DOHH2 (cell line): ENCODE measurements at regions not wholly inside any gene's neighbourhood (a gene's known extent, or its start where the extent isn't known, plus 50 kb on each side); places are given as distances from the start of the nearest gene placed in this dataset.

ENCODE experiments used
- H3F3A ChIP-seq: fragments of 200-600 bp; sonication (generic), shearing (Covaris generic); 2 replicates; pipeline ENCODE4 v1.6.0; 2016; ENCODE audit warnings: antibody characterized with exemption, mild to moderate bottlenecking; ENCODE audit not compliant: control insufficient read depth, insufficient read depth
- H3K27ac ChIP-seq: fragments of 200-600 bp; sonication (generic); 2 replicates; pipeline ENCODE4 v1.5.1; 2014; ENCODE audit warnings: low read depth, mild to moderate bottlenecking, low read length, moderate library complexity
- H3K27me3 ChIP-seq: fragments of 200-600 bp; sonication (generic); 2 replicates; pipeline ENCODE4 v1.6.1; 2014; ENCODE audit warnings: mild to moderate bottlenecking, low read length, mixed read lengths; ENCODE audit not compliant: control insufficient read depth
- H3K36me3 ChIP-seq: fragments of 200-600 bp; sonication (generic); 2 replicates; pipeline ENCODE4 v1.6.1; 2014; ENCODE audit warnings: mild to moderate bottlenecking, low read length, moderate library complexity, mixed read lengths; ENCODE audit not compliant: control insufficient read depth
- H3K4me1 ChIP-seq: fragments of 200-600 bp; sonication (generic); 2 replicates; pipeline ENCODE4 v1.6.1; 2014; ENCODE audit warnings: mild to moderate bottlenecking, low read length, mixed read lengths; ENCODE audit not compliant: control insufficient read depth
- H3K4me2 ChIP-seq: fragments of 200-600 bp; sonication (generic); 2 replicates; pipeline ENCODE4 v1.6.0; 2014; ENCODE audit warnings: mild to moderate bottlenecking, low read length, moderate library complexity
- H3K4me3 ChIP-seq: fragments of 200-600 bp; sonication (generic); 2 replicates; pipeline ENCODE4 v1.5.1; 2014; ENCODE audit warnings: mild to moderate bottlenecking, low read length, mixed read lengths
- H3K79me2 ChIP-seq: fragments of 200-600 bp; sonication (generic); 2 replicates; pipeline ENCODE4 v1.6.1; 2014; ENCODE audit warnings: mild to moderate bottlenecking, low read length, mixed read lengths; ENCODE audit not compliant: control insufficient read depth
- H3K9me2 ChIP-seq: fragments of 200-600 bp; sonication (generic); replicated peaks from 2 replicates; pipeline ENCODE4 v1.6.1; 2014; ENCODE audit warnings: mild to moderate bottlenecking, low read length, mixed read lengths; ENCODE audit not compliant: control insufficient read depth
- H3K9me3 ChIP-seq: fragments of 200-600 bp; sonication (generic); 2 replicates; pipeline ENCODE4 v1.6.1; 2014; ENCODE audit warnings: antibody characterized with exemption, low read length, mixed read lengths; ENCODE audit not compliant: control insufficient read depth, insufficient read depth
- H4K20me1 ChIP-seq: fragments of 200-600 bp; sonication (generic); 2 replicates; pipeline ENCODE4 v1.6.0; 2014; ENCODE audit warnings: low read depth, mild to moderate bottlenecking, antibody characterized with exemption, low read length, moderate library complexity; ENCODE audit not compliant: control insufficient read depth, insufficient read depth
- EZH2phosphoT487 ChIP-seq: fragments of 200-600 bp; sonication (generic); IDR thresholded peaks from 2 replicates; pipeline ENCODE4 v1.6.1; 2017; ENCODE audit warnings: borderline replicate concordance, mild to moderate bottlenecking, antibody characterized with exemption, low read length, moderate library complexity, mixed read lengths
- TF ChIP-seq, protein P1 (sequence below): fragments of 200-600 bp; sonication (generic); IDR thresholded peaks from one replicate; pipeline ENCODE4 v1.5.1; 2014; ENCODE audit warnings: antibody characterized with exemption, mild to moderate bottlenecking, low read depth, low read length; ENCODE audit not compliant: poor library complexity, severe bottlenecking

DNA sequence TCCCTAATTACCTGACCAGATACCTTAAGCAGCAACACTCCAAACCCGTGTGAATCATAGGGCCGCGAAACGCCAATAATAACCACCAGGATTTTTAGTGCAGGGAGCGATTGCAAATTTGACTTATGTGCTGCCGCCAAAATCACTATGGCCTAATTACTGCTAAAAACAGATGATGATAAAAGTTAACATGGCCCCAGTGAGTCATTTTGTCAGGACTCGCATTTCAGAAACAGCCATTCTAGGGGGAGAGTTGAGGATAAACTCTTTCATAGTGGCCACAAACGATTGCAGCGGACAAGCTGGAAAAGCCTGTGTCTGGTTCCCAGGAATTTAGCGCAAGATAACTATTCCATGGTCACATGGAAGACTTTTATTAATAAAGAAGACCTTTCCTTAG, 103.4 kb downstream of the HLX start:
- Histone ChIP-seq H3F3A (no peaks in the 10 kb centered on the region), H3K4me2 (no peak overlapping the region), H3K27ac (no peak overlapping the region), H3K4me1 (no peaks in the 10 kb centered on the region), H4K20me1 (no peaks in the 10 kb centered on the region), H3K4me3 (no peak overlapping the region), H3K9me3 (no peaks in the 10 kb centered on the region), H3K79me2 (no peaks in the 10 kb centered on the region), H3K9me2 (no peaks in the 10 kb centered on the region), H3K36me3 (no peaks in the 10 kb centered on the region), H3K27me3 (no peaks in the 10 kb centered on the region)
- TF ChIP-seq, protein P1, sequence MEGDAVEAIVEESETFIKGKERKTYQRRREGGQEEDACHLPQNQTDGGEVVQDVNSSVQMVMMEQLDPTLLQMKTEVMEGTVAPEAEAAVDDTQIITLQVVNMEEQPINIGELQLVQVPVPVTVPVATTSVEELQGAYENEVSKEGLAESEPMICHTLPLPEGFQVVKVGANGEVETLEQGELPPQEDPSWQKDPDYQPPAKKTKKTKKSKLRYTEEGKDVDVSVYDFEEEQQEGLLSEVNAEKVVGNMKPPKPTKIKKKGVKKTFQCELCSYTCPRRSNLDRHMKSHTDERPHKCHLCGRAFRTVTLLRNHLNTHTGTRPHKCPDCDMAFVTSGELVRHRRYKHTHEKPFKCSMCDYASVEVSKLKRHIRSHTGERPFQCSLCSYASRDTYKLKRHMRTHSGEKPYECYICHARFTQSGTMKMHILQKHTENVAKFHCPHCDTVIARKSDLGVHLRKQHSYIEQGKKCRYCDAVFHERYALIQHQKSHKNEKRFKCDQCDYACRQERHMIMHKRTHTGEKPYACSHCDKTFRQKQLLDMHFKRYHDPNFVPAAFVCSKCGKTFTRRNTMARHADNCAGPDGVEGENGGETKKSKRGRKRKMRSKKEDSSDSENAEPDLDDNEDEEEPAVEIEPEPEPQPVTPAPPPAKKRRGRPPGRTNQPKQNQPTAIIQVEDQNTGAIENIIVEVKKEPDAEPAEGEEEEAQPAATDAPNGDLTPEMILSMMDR = no peak
- no peak for TF ChIP-seq EZH2phosphoT487

DNA sequence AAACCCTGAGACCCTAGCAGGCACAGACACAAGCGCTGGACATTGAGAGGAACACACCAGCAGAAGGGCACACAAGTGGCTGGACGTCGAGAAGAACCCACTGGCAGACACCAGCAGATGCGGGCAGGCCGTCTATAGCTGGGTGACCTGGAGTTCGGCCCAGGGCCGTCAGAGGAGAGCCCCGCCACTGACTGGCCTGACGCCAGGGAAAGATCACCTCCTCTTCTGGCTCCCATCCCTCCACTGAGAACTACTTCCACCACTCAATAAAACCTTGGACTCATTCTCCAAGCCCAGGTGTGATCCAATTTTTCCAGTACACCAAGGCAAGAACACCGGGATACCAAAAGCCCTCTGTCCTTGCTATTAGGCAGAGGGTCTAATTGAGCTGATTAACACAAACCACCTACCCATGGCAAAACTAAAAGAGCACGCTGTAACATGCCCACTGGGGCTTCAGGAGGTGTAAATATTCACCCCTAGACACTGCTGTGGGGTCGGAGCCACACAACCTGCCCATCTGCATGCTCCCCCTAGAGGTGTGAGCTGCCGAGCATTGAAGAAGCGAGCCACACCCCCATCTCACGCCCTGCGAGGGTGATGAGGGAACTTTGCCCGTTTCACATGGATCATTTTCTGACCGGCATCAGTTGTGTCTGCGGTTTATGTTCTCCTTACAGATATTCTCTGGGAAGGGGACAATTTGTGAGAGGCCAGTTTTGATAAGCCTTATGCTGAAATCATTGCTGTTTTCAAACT, 104.8 kb downstream of the HLX start:
- no peak overlapping the region for H3K27ac ChIP-seq
- no peaks in the 10 kb centered on the region for H4K20me1 ChIP-seq
- H3K4me3 ChIP-seq = no peak overlapping the region
- no peaks in the 10 kb centered on the region for H3K79me2 ChIP-seq
- H3K27me3 ChIP-seq = no peaks in the 10 kb centered on the region
- no peaks in the 10 kb centered on the region for H3K4me1 ChIP-seq
- TF ChIP-seq, protein P1 = peak; percentile 17
- no peak for TF ChIP-seq EZH2phosphoT487
- no peaks in the 10 kb centered on the region for H3K9me3 ChIP-seq
- no peak overlapping the region for H3K4me2 ChIP-seq
- H3F3A ChIP-seq = no peaks in the 10 kb centered on the region
- no peaks in the 10 kb centered on the region for H3K9me2 ChIP-seq
- no peaks in the 10 kb centered on the region for H3K36me3 ChIP-seq

DNA sequence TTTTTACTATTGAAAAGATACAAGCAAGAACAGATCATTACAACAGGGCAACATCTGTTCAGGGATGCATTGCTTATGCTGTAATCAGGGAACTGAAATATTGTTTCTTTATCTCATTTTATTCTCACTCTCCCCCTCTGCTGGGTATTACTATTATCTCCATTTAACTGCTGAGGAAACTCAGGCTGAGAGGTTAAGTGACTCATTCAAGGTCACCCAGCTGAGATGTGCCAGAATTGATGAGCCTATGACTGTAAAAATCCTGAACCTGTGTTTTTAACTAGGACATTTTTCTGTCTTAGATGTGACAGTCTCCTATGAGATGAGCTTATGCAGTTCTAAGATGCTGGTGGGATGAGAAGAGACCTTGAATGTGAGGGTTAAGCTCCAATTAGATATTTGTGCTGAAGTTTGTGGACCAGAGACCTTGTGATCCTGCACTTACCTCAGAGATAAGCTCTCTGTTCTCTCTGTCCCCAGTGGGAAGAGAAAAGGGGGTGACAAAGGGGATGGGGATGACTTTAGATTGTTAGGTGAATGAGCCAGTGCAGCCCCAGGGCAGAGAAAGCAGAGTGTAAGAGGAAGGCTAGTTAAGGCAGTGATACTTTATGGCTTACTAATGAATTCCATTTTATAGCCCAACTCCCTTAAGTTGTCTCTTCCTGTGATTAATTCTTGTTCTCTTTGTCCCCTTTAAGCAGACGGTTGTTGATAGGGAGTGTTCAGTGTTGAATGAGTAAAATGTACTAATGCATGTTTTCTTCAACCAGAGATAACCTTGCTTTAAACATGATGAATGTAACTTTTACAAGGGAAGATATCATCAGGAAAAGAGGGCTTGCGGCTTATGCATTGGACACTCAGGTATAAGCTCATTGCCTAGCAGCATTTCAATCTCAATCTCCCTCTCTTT, 111.4 kb downstream of the HLX start:
- H3K9me3 ChIP-seq = no peaks in the 10 kb centered on the region
- H3K4me2 ChIP-seq = no peak overlapping the region
- no peak overlapping the region for H3K27ac ChIP-seq
- TF ChIP-seq, protein P1 = no peak
- TF ChIP-seq EZH2phosphoT487 = no peak
- no peaks in the 10 kb centered on the region for H4K20me1 ChIP-seq
- H3K4me3 ChIP-seq = no peak overlapping the region
- no peaks in the 10 kb centered on the region for H3K79me2 ChIP-seq
- H3F3A ChIP-seq = no peaks in the 10 kb centered on the region
- no peaks in the 10 kb centered on the region for H3K4me1 ChIP-seq
- no peaks in the 10 kb centered on the region for H3K36me3 ChIP-seq
- no peaks in the 10 kb centered on the region for H3K27me3 ChIP-seq
- no peaks in the 10 kb centered on the region for H3K9me2 ChIP-seq
